H1 (cell line): ENCODE measurements at regions not wholly inside any gene's neighbourhood (a gene's known extent, or its start where the extent isn't known, plus 50 kb on each side); places are given as distances from the start of the nearest gene placed in this dataset.

Experiments
- CTCF ChIA-PET: fragments of 300-600 bp; sonication (Branson Sonifier 250); formaldehyde crosslinking; loops from one replicate; lab custom pipeline; 2021; ENCODE audit not compliant: partially characterized antibody; lab: Charles Lee
- POLR2A ChIA-PET: fragments of 300-600 bp; sonication (Branson Sonifier 250); formaldehyde crosslinking; loops from one replicate; lab custom pipeline; 2021; ENCODE audit warnings: inconsistent platforms; ENCODE audit not compliant: partially characterized antibody; lab: Charles Lee
- DNase-seq, 2 experiments: peaks; one replicate each; pipeline versions ENCODE4 v3.0.0 to v3.0.0-alpha.2; 2010 to 2022; ENCODE audit warnings: low spot score in 2 of 2, low read depth in 1 of 2, mixed read lengths in 1 of 2
- FAIRE-seq: peaks from 2 replicates; lab custom pipeline; 2011; peaks lifted over from hg19 to GRCh38; lab: Jason Lieb, UNC
- H2AFZ ChIP-seq: 2 replicates; pipeline ENCODE4 v1.8.1; 2012; ENCODE audit warnings: low read length, inconsistent platforms
- H2AK5ac ChIP-seq: 2 replicates; pipeline ENCODE4 v1.6.1; 2013; ENCODE audit warnings: low read depth, low read length
- H2BK120ac ChIP-seq: replicated peaks from 2 replicates; pipeline ENCODE3; 2013; ENCODE audit warnings: low read depth, low read length, inconsistent platforms
- H2BK12ac ChIP-seq: 2 replicates; pipeline ENCODE4 v1.6.1; 2013; ENCODE audit warnings: low read depth, low read length
- H2BK15ac ChIP-seq: 2 replicates; pipeline ENCODE4 v1.6.1; 2013; ENCODE audit warnings: low read length
- H2BK20ac ChIP-seq: 2 replicates; pipeline ENCODE4 v1.6.1; 2013; ENCODE audit warnings: low read length
- H2BK5ac ChIP-seq: 2 replicates; pipeline ENCODE4 v1.6.1; 2013; ENCODE audit warnings: low read depth, low read length
- H3K14ac ChIP-seq: 2 replicates; pipeline ENCODE4 v1.6.1; 2013; ENCODE audit warnings: inconsistent platforms; ENCODE audit not compliant: insufficient read length
- H3K18ac ChIP-seq: 2 replicates; pipeline ENCODE4 v1.6.1; 2013; ENCODE audit warnings: low read length; ENCODE audit errors: extremely low read depth
- H3K23ac ChIP-seq: 2 replicates; pipeline ENCODE4 v1.6.1; 2013; ENCODE audit warnings: inconsistent platforms; ENCODE audit not compliant: insufficient read length
- H3K23me2 ChIP-seq: 2 replicates; pipeline ENCODE4 v1.6.1; 2013; ENCODE audit warnings: low read depth, low read length
- H3K27ac ChIP-seq: 2 replicates; pipeline ENCODE4 v1.6.1; 2011; ENCODE audit warnings: low read depth, low read length, inconsistent platforms
- H3K27me3 ChIP-seq, 4 experiments: replicated peaks in 1 of 4; 1 replicate in 1 of 4; 2 replicates in 3 of 4; pipeline versions ENCODE4 v1.6.1 to v1.8.1; 2011 to 2013; ENCODE audit warnings: low read length in 3 of 4, mild to moderate bottlenecking in 3 of 4, inconsistent platforms in 2 of 4, mixed read lengths in 2 of 4, moderate library complexity in 1 of 4; ENCODE audit not compliant: control insufficient read depth in 3 of 4, insufficient read depth in 3 of 4; ENCODE audit errors: extremely low read depth in 1 of 4
- H3K36me3 ChIP-seq, 4 experiments: 2 replicates each; pipeline versions ENCODE4 v1.6.1 to v1.8.1; 2011 to 2013; ENCODE audit warnings: mild to moderate bottlenecking in 4 of 4, low read length in 3 of 4, moderate library complexity in 2 of 4, control low read depth in 1 of 4, inconsistent platforms in 1 of 4; ENCODE audit not compliant: insufficient read depth in 4 of 4, control insufficient read depth in 2 of 4
- H3K4ac ChIP-seq: replicated peaks from 2 replicates; pipeline ENCODE3; 2013; ENCODE audit warnings: low read length, low read depth, mixed read lengths, inconsistent platforms; ENCODE audit not compliant: insufficient read length
- H3K4me1 ChIP-seq, 4 experiments: replicated peaks in 1 of 4; 1 replicate in 1 of 4; 2 replicates in 3 of 4; pipeline versions ENCODE4 v1.6.1 to v1.8.1; 2011 to 2013; ENCODE audit warnings: low read length in 3 of 4, inconsistent platforms in 2 of 4, mixed read lengths in 1 of 4; ENCODE audit not compliant: insufficient read depth in 4 of 4, control insufficient read depth in 3 of 4
- H3K4me2 ChIP-seq, 2 experiments: 2 replicates each; pipeline versions ENCODE4 v1.6.1 to v1.8.1; 2011 to 2013; ENCODE audit warnings: low read depth in 2 of 2, low read length in 2 of 2, control low read depth in 1 of 2, inconsistent platforms in 1 of 2, mild to moderate bottlenecking in 1 of 2; ENCODE audit not compliant: insufficient read depth in 1 of 2
- H3K4me3 ChIP-seq, 4 experiments: fragments of 200-600, 300-600 bp in 1 of 4; sonication (generic), shearing (Covaris generic), sonication (Bioruptor Twin) in 1 of 4; 2 replicates each; pipeline versions ENCODE4 v1.5.1 to v1.8.1; 2011 to 2016; ENCODE audit warnings: low read length in 4 of 4, low read depth in 3 of 4, control low read depth in 2 of 4, inconsistent platforms in 2 of 4, mild to moderate bottlenecking in 2 of 4, mixed read lengths in 1 of 4, moderate library complexity in 1 of 4; ENCODE audit not compliant: insufficient read depth in 2 of 4; ENCODE audit errors: extremely low read depth in 1 of 4
- H3K56ac ChIP-seq: replicated peaks from 2 replicates; pipeline ENCODE3; 2013; ENCODE audit warnings: low read depth, mild to moderate bottlenecking, mixed read lengths, low read length, inconsistent platforms; ENCODE audit not compliant: insufficient read length
- H3K79me1 ChIP-seq: 2 replicates; pipeline ENCODE4 v1.6.1; 2013; ENCODE audit warnings: low read depth, low read length, control low read depth
- H3K79me2 ChIP-seq, 2 experiments: 2 replicates each; pipeline versions ENCODE4 v1.6.1 to v1.8.1; 2012 to 2013; ENCODE audit warnings: low read length in 2 of 2, mild to moderate bottlenecking in 2 of 2, inconsistent platforms in 1 of 2; ENCODE audit not compliant: insufficient read depth in 2 of 2, control insufficient read depth in 1 of 2
- H3K9ac ChIP-seq, 4 experiments: replicated peaks in 1 of 4; 1 replicate in 1 of 4; 2 replicates in 3 of 4; pipeline versions ENCODE4 v1.6.1 to v1.8.1; 2011 to 2013; ENCODE audit warnings: low read depth in 3 of 4, low read length in 3 of 4, control low read depth in 2 of 4, mild to moderate bottlenecking in 2 of 4, moderate library complexity in 2 of 4, inconsistent platforms in 1 of 4; ENCODE audit errors: extremely low read depth in 1 of 4
- H3K9me3 ChIP-seq, 2 experiments: 2 replicates each; pipeline versions ENCODE4 v1.6.1 to v1.8.1; 2012 to 2013; ENCODE audit warnings: mild to moderate bottlenecking in 2 of 2, moderate library complexity in 2 of 2, control low read depth in 1 of 2, inconsistent platforms in 1 of 2, low read depth in 1 of 2, low read length in 1 of 2, mixed read lengths in 1 of 2; ENCODE audit not compliant: insufficient read depth in 2 of 2
- H4K20me1 ChIP-seq, 2 experiments: replicated peaks in 1 of 2; 2 replicates each; pipeline versions ENCODE3 to v1.8.1; 2011 to 2013; ENCODE audit warnings: inconsistent platforms in 2 of 2, low read length in 2 of 2, mild to moderate bottlenecking in 1 of 2; ENCODE audit not compliant: insufficient read depth in 2 of 2, control insufficient read depth in 1 of 2
- H4K5ac ChIP-seq: 2 replicates; pipeline ENCODE4 v1.6.1; 2013; ENCODE audit warnings: low read length, low read depth, mixed read lengths, inconsistent platforms; ENCODE audit not compliant: insufficient read length
- H4K8ac ChIP-seq: 2 replicates; pipeline ENCODE4 v1.8.0; 2013; ENCODE audit warnings: mild to moderate bottlenecking, moderate library complexity, low read length, inconsistent platforms; ENCODE audit not compliant: insufficient read depth; ENCODE audit errors: extremely low read depth
- H4K91ac ChIP-seq: replicated peaks from 2 replicates; pipeline ENCODE3; 2013; ENCODE audit warnings: low read length, mixed read lengths, inconsistent platforms; ENCODE audit not compliant: insufficient read length
- CREB1 ChIP-seq: IDR thresholded peaks from 2 replicates; pipeline ENCODE4 v1.6.1; 2012; ENCODE audit warnings: inconsistent platforms
- HDAC2 ChIP-seq, 2 experiments: fragments of 300-600 bp in 1 of 2; sonication (generic) in 1 of 2; IDR thresholded peaks; 2 replicates each; pipeline ENCODE4 v1.6.1; 2011 to 2012; ENCODE audit warnings: low read depth in 2 of 2, low read length in 2 of 2, mild to moderate bottlenecking in 2 of 2, moderate library complexity in 2 of 2, borderline replicate concordance in 1 of 2, inconsistent platforms in 1 of 2
- HDAC6 ChIP-seq: IDR thresholded peaks from one replicate; pipeline ENCODE4 v1.7.1; 2012; ENCODE audit warnings: low read depth, mild to moderate bottlenecking, inconsistent platforms, low read length, moderate library complexity
- KDM1A ChIP-seq: fragments of 200-600, 300-600 bp; sonication (generic); IDR thresholded peaks from 2 replicates; pipeline ENCODE4 v1.7.1; 2016; ENCODE audit warnings: mild to moderate bottlenecking, low read length, borderline replicate concordance
- NANOG ChIP-seq: IDR thresholded peaks from 2 replicates; pipeline ENCODE4 v1.6.1; 2011; ENCODE audit warnings: low read length, low read depth, mild to moderate bottlenecking, inconsistent platforms; ENCODE audit not compliant: insufficient read depth, poor library complexity, severe bottlenecking
- RBBP5 ChIP-seq: IDR thresholded peaks from 2 replicates; pipeline ENCODE4 v1.7.1; 2012; ENCODE audit warnings: low read depth, mild to moderate bottlenecking, inconsistent platforms, low read length, moderate library complexity, borderline replicate concordance
- RNF2 ChIP-seq: fragments of 200-900, 300-1000 bp; sonication (generic); IDR thresholded peaks from 2 replicates; pipeline ENCODE4 v1.7.1; 2016; ENCODE audit warnings: borderline replicate concordance, low read depth, mild to moderate bottlenecking, antibody characterized with exemption, low read length; ENCODE audit not compliant: poor library complexity, severe bottlenecking; ENCODE audit errors: missing control alignments
- RXRA ChIP-seq: IDR thresholded peaks from 2 replicates; pipeline ENCODE4 v1.6.1; 2011; ENCODE audit warnings: low read depth, mild to moderate bottlenecking, low read length, moderate library complexity; ENCODE audit not compliant: insufficient read depth
- SP1 ChIP-seq: IDR thresholded peaks from 2 replicates; pipeline ENCODE4 v1.6.1; 2011; ENCODE audit warnings: low read depth, low read length
- SP2 ChIP-seq: IDR thresholded peaks from 2 replicates; pipeline ENCODE4 v1.6.1; 2012; ENCODE audit warnings: mild to moderate bottlenecking, low read length, inconsistent platforms
- SRF ChIP-seq: IDR thresholded peaks from 2 replicates; pipeline ENCODE4 v1.6.1; 2011; ENCODE audit warnings: mild to moderate bottlenecking, low read depth, low read length, moderate library complexity
- TAF1 ChIP-seq: IDR thresholded peaks from 2 replicates; pipeline ENCODE4 v1.6.1; 2011; ENCODE audit warnings: mild to moderate bottlenecking, low read depth, low read length
- TCF12 ChIP-seq: IDR thresholded peaks from 2 replicates; pipeline ENCODE4 v1.6.1; 2011; ENCODE audit warnings: low read depth, mild to moderate bottlenecking, low read length
- WGBS, 2 experiments: shearing (Covaris generic) in 1 of 2; methylation state at CpG; one replicate each; pipeline versions ENCODE4 v1.1.6 to v1.1.7; 2013 to 2015; ENCODE audit warnings: low lambda C conversion rate in 2 of 2, mixed read lengths in 2 of 2, inconsistent platforms in 1 of 2, low coverage in 1 of 2, missing lambda C conversion rate in 1 of 2; ENCODE audit not compliant: insufficient replicate concordance in 2 of 2, insufficient coverage in 1 of 2, insufficient read length in 1 of 2; ENCODE audit errors: extremely low coverage in 1 of 2, missing lambda C conversion rate in 1 of 2; 5-methylcytosine and 5-hydroxymethylcytosine counted together

- Histone ChIP-seq H3K79me2 (no peaks in the 10 kb centered on the region), H3K36me3 (peaks cover 0 to 4% (median 0%) of the 10 kb centered on the region in 4 experiments; a peak in 2 of 8 replicates), H3K14ac (no peak overlapping the region), H2AFZ (no peak overlapping the region), H4K20me1 (no peaks in the 10 kb centered on the region), H3K4ac (no peak overlapping the region), H3K4me3 (no peak overlapping the region), H3K79me1 (no peaks in the 10 kb centered on the region), H2BK12ac (no peak overlapping the region), H4K8ac (no peak overlapping the region), H3K23me2 (no peaks in the 10 kb centered on the region), H3K56ac (no peak overlapping the region), H2BK5ac (no peak overlapping the region), H2BK20ac (no peak overlapping the region), H3K4me1 (no peaks in the 10 kb centered on the region), H3K9me3 (peaks cover 70 to 75% of the 10 kb centered on the region in 2 experiments), H3K27ac (no peak overlapping the region), H2BK15ac (no peak overlapping the region), H3K4me2 (no peak overlapping the region), H4K5ac (no peak overlapping the region), H2BK120ac (no peak overlapping the region), H4K91ac (no peak overlapping the region), H3K18ac (no peak overlapping the region), H3K9ac (no peak overlapping the region), H3K23ac (no peak overlapping the region), H3K27me3 (no peaks in the 10 kb centered on the region), H2AK5ac (no peak overlapping the region)
- DNase-seq (no peak), FAIRE-seq (no peak)
- WGBS, 2 experiments, result 88% methylated on average over 14 of the region's 14 CpGs; no CpG with 5 or more reads in 1 of the 2 experiments
- CTCF ChIA-PET, result no interaction called here
- POLR2A ChIA-PET, result no interaction called here
- TF ChIP-seq TCF12, result no peak
- no peak for TF ChIP-seq HDAC6
- no peak for TF ChIP-seq NANOG
- no peak for TF ChIP-seq TAF1
- TF ChIP-seq SP1, result no peak
- no peak for TF ChIP-seq RNF2
- no peak for TF ChIP-seq KDM1A
- TF ChIP-seq RBBP5, result no peak
- no peak for TF ChIP-seq RXRA
- no peak for TF ChIP-seq SRF
- no peak for TF ChIP-seq CREB1
- no peak for TF ChIP-seq HDAC2 (IDR thresholded peaks at IDR 0.05; ENCODE audit: borderline replicate concordance in 1 of 2, low read depth in 2 of 2, low read length in 2 of 2)
- no peak for TF ChIP-seq SP2
Observed at GRCh38 chr10:37685741-37686683, 171.4 kb downstream of the ZNF248 start.
